Lower leg skin (tissue), 4 donors: ENCODE measurements at regions not wholly inside any gene's neighbourhood (a gene's known extent, or its start where the extent isn't known, plus 50 kb on each side); places are given as distances from the start of the nearest gene placed in this dataset.

Experiments used
- DNase-seq, 2 donors: peaks; one replicate each; pipeline ENCODE4 v3.0.0-alpha.2; 2019; ENCODE audit warnings: low spot score in 2 of 2
- H3K4me3 ChIP-seq: fragments of 200-600 bp; sonication (generic); 2 replicates; pipeline ENCODE4 v1.5.1; 2017; ENCODE audit warnings: mild to moderate bottlenecking, low read depth; ENCODE audit not compliant: poor library complexity, severe bottlenecking
- POLR2A ChIP-seq, 2 donors: fragments of 450-650 bp; IDR thresholded peaks; one replicate each; pipeline ENCODE4 v1.6.1; 2016 to 2017; ENCODE audit warnings: antibody characterized with exemption in 2 of 2, mild to moderate bottlenecking in 1 of 2, moderate library complexity in 1 of 2
- WGBS, 2 donors: methylation state at CpG; one replicate each; pipeline ENCODE4 v1.1.5; 2018; 5-methylcytosine and 5-hydroxymethylcytosine counted together
- intact Hi-C: fragments of 100-400 bp; cut with DNase I; formaldehyde crosslinking; loops from one replicate; pipeline ENCODE4 v1.15.0; 2023; ENCODE audit warnings: low total_unique reads
- TF ChIP-seq, protein P1 (sequence below), 3 donors: fragments of 450-650 bp; IDR thresholded peaks; one replicate each; pipeline ENCODE4 v1.5.1; 2016; ENCODE audit warnings: antibody characterized with exemption in 3 of 3, mild to moderate bottlenecking in 3 of 3, moderate library complexity in 2 of 3

DNA sequence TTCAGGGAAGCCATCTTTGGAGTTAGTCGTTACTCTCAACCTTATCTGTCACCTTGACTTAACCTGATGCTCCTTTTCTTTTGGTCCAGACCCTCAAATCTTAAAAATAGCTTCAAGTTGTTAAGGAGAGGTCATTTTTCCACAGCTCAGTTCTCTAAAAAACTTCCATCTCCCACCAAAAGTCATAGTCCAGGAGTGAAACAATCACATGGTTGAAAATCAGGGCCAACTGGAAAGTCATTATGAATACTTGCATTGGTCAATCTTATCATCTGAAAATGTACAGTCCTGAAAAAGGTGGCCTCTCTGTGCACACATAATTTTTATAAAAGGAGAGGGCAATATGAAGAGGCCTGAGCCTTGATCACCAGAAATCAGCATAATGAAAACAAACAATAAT lies 195.7 kb downstream of the BCAS1 start:
- 94 to 100% methylated on average over 1 of the region's 1 CpG for WGBS, 2 donors
- intact Hi-C loops = no loop called here
- H3K4me3 ChIP-seq = no peak overlapping the region
- no peak for DNase-seq
- no peak for TF ChIP-seq POLR2A (IDR thresholded peaks at IDR 0.05)
- TF ChIP-seq, protein P1, sequence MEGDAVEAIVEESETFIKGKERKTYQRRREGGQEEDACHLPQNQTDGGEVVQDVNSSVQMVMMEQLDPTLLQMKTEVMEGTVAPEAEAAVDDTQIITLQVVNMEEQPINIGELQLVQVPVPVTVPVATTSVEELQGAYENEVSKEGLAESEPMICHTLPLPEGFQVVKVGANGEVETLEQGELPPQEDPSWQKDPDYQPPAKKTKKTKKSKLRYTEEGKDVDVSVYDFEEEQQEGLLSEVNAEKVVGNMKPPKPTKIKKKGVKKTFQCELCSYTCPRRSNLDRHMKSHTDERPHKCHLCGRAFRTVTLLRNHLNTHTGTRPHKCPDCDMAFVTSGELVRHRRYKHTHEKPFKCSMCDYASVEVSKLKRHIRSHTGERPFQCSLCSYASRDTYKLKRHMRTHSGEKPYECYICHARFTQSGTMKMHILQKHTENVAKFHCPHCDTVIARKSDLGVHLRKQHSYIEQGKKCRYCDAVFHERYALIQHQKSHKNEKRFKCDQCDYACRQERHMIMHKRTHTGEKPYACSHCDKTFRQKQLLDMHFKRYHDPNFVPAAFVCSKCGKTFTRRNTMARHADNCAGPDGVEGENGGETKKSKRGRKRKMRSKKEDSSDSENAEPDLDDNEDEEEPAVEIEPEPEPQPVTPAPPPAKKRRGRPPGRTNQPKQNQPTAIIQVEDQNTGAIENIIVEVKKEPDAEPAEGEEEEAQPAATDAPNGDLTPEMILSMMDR (IDR thresholded peaks at IDR 0.05) = no peak

DNA sequence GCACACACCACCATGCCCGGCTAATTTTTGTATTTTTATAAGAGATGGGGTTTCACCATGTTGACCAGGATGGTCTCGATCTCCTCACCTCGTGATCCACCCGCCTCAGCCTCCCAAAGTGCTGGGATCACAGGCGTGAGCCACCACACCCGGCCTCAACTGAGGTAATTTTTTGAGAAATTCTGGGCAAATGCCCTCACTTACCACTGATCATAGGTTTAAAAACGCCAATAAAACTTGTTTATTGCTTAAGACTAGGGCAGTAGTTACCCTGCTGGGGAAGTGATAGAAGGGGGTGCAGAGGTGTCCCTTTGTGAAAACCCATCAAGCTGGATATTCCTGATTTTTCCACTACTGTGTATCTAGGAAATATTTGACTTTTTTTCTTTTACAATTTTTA lies 196.3 kb downstream of the BCAS1 start:
- no peak for DNase-seq
- intact Hi-C loops = no loop called here
- TF ChIP-seq POLR2A (IDR thresholded peaks at IDR 0.05) = no peak
- TF ChIP-seq, protein P1 (IDR thresholded peaks at IDR 0.05) = no peak
- 91 to 93% methylated on average over 7 of the region's 7 CpGs for WGBS, 2 donors
- no peak overlapping the region for H3K4me3 ChIP-seq

DNA sequence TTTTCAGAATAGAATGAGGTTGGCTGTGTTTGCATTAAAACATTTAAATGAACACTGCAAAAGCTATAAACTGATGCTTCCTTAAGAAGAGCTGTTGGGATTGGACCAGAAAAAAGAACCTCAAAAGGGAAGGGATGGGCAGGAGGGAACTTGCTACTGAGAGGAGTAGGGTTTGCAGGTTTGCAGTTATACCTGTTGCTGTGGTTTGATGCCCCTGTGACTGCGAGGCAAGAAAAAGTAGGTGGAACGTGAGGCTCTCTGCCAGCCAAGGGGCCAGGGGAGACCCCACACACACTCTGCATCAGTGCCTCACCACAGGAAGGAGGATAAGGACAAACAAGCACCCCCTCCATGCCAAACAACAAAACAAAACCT lies 197.2 kb downstream of the BCAS1 start:
- 44 to 46% methylated on average over 2 of the region's 2 CpGs for WGBS, 2 donors
- peak in 1 of 2 donors; percentile 54 for DNase-seq
- H3K4me3 ChIP-seq = no peak overlapping the region
- intact Hi-C loops = no loop called here
- TF ChIP-seq, protein P1 (IDR thresholded peaks at IDR 0.05) = no peak
- no peak for TF ChIP-seq POLR2A (IDR thresholded peaks at IDR 0.05)

DNA sequence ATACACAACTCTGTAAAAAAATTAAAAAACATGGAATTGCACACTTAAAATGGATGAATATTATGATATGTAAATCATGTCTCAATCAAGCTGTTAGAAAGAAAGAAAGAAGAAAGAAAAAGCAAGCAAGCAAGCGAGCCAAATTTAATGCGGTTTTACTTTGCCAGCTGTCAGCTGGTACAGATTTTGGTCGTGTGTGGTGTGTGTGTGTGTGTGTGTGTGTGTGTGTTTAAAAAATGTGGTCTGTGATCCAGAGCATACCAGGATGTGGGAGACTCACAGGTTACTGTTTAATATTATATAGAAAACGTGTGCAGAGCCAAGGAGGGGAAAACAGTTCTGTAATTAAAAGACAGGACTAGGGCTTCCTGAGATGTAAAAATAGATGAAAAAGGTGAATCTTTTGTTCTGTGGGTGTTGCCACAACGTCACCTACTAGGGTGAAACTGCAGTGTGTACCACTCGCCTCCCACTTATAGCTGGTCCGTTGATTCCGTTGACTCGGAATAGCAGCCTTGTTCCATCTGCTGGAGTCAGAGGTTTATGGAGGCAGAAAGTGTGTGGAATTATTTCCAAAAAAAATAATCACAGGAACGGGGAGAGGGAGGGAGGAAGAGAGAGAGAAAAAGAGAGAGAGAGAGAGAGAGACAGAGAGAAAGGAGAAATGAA lies 197.7 kb downstream of the BCAS1 start:
- peak in 1 of 2 donors; percentile 53 for DNase-seq
- TF ChIP-seq POLR2A (IDR thresholded peaks at IDR 0.05) = no peak
- TF ChIP-seq, protein P1 (IDR thresholded peaks at IDR 0.05) = no peak
- 23 to 24% methylated on average over 10 of the region's 10 CpGs for WGBS, 2 donors
- intact Hi-C loops = no loop called here
- no peak overlapping the region for H3K4me3 ChIP-seq

DNA sequence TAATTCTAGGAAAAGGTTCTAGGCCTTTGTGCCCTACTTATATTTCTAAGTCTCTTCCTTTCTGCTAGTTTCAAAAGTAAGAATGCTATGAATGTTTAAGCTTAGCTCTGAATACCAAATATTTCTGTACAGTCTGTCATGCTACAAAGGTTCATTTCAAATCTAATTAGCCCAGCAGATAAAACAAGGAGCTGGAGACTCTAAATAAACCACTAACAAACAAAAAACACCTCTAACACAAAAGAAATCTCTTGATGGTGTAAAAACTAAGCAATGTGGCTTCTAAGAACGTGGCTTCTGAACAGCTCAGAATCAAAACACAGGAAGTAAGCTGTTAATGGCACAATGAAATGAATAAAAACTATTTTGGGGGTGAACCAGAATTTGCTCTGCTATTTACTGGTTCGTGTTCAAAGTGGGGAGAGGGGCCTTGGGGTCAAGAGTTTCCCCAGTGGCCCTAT lies 198.3 kb downstream of the BCAS1 start:
- WGBS, 2 donors = 24 to 31% methylated on average over 2 of the region's 2 CpGs
- no peak for TF ChIP-seq POLR2A (IDR thresholded peaks at IDR 0.05)
- H3K4me3 ChIP-seq = no peak overlapping the region
- intact Hi-C loops = no loop called here
- no peak for DNase-seq

DNA sequence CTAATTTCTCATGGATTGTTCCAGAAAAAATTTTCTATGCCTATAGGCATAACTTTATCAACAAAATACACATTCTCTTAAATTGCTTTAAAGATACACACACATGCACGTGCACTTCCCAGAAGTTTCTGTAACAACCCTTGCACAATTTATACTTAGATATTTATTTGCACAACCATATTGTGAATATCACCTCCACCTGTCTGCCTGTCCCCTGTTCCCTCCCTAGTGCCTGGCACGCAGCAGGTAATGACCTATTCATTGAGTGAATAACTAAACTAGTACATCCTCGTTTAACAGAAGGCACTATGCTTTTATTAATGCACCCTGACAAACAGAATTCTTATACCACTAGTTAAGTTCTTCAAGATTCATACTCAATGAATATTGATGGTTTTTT lies 198.9 kb downstream of the BCAS1 start:
- intact Hi-C loops = no loop called here
- WGBS, 2 donors = 72 to 77% methylated on average over 3 of the region's 3 CpGs

More for the DNA sequence above, 198.9 kb downstream of the BCAS1 start:
- H3K4me3 ChIP-seq = no peak overlapping the region
- no peak for DNase-seq
- TF ChIP-seq, protein P1 (IDR thresholded peaks at IDR 0.05) = no peak
- no peak for TF ChIP-seq POLR2A (IDR thresholded peaks at IDR 0.05)
